Naive thymus-derived CD4-positive, alpha-beta T cell (primary cell): ENCODE measurements at regions not wholly inside any gene's neighbourhood (a gene's known extent, or its start where the extent isn't known, plus 50 kb on each side); places are given as distances from the start of the nearest gene placed in this dataset.

ENCODE experiments used
- ATAC-seq: fragments of 150-1000 bp; cut with Tn5 transposase; 2 replicates; pipeline ENCODE4 v1.10.0; 2021; ENCODE audit warnings: mild to moderate bottlenecking, moderate library complexity
- CTCF ChIA-PET: fragments of 350-600 bp; sonication (Branson Sonifier 250); formaldehyde crosslinking; loops from one replicate; lab custom pipeline; 2021; ENCODE audit warnings: antibody characterized with exemption; lab: Charles Lee
- POLR2A ChIA-PET: fragments of 350-600 bp; sonication (Branson Sonifier 250); formaldehyde crosslinking; loops from one replicate; lab custom pipeline; 2021; ENCODE audit warnings: antibody characterized with exemption, inconsistent platforms; lab: Charles Lee
- DNase-seq, 9 donors: peaks; one replicate each; pipeline versions ENCODE4 v3.0.0 to v3.0.0-alpha.2; 2020 to 2022; ENCODE audit warnings: mixed read lengths in 1 of 9
- H3K27ac ChIP-seq: one replicate; pipeline ENCODE4 v1.7.0; 2013; ENCODE audit warnings: mild to moderate bottlenecking, low read depth, low read length, moderate library complexity
- H3K27me3 ChIP-seq, 2 donors: one replicate each; pipeline ENCODE4 v1.7.0; 2013; ENCODE audit warnings: low read length in 2 of 2, mild to moderate bottlenecking in 2 of 2, moderate library complexity in 2 of 2; ENCODE audit not compliant: control insufficient read depth in 2 of 2, insufficient read depth in 2 of 2
- H3K36me3 ChIP-seq, 3 experiments: 1 replicate in 2 of 3; 2 replicates in 1 of 3; pipeline ENCODE4 v1.7.0; 2013; ENCODE audit warnings: low read length in 3 of 3, mild to moderate bottlenecking in 3 of 3, moderate library complexity in 1 of 3; ENCODE audit not compliant: insufficient read depth in 3 of 3, control insufficient read depth in 2 of 3
- H3K4me1 ChIP-seq, 2 donors: one replicate each; pipeline ENCODE4 v1.7.0; 2013; ENCODE audit warnings: low read length in 2 of 2, mild to moderate bottlenecking in 2 of 2, moderate library complexity in 1 of 2; ENCODE audit not compliant: control insufficient read depth in 2 of 2, insufficient read depth in 2 of 2
- H3K4me3 ChIP-seq: 2 replicates; pipeline ENCODE4 v1.7.0; 2013; ENCODE audit warnings: mild to moderate bottlenecking, low read length
- H3K9me3 ChIP-seq, 3 experiments: 1 replicate in 2 of 3; 2 replicates in 1 of 3; pipeline ENCODE4 v1.7.0; 2013; ENCODE audit warnings: low read length in 3 of 3; ENCODE audit not compliant: control insufficient read depth in 2 of 3
- H3K27ac Mint-ChIP-seq, 9 donors: one replicate each; pipeline ENCODE4 v1.8.0; 2020 to 2022; ENCODE audit warnings: mixed read lengths in 9 of 9, mild to moderate bottlenecking in 8 of 9, moderate library complexity in 5 of 9, inconsistent platforms in 2 of 9
- H3K27me3 Mint-ChIP-seq, 5 donors: one replicate each; pipeline ENCODE4 v1.8.0; 2021 to 2022; ENCODE audit warnings: mixed read lengths in 5 of 5, mild to moderate bottlenecking in 1 of 5
- H3K36me3 Mint-ChIP-seq, 5 donors: one replicate each; pipeline ENCODE4 v1.8.0; 2020 to 2022; ENCODE audit warnings: mixed read lengths in 5 of 5, mild to moderate bottlenecking in 3 of 5, inconsistent platforms in 1 of 5
- H3K4me1 Mint-ChIP-seq, 7 donors: one replicate each; pipeline ENCODE4 v1.8.0; 2020 to 2022; ENCODE audit warnings: mixed read lengths in 7 of 7, mild to moderate bottlenecking in 3 of 7, inconsistent platforms in 1 of 7
- H3K4me3 Mint-ChIP-seq, 10 donors: one replicate each; pipeline ENCODE4 v1.8.0; 2020 to 2022; ENCODE audit warnings: mild to moderate bottlenecking in 10 of 10, mixed read lengths in 10 of 10, moderate library complexity in 6 of 10, inconsistent platforms in 2 of 10
- H3K9me3 Mint-ChIP-seq, 11 donors: one replicate each; pipeline ENCODE4 v1.8.0; 2020 to 2022; ENCODE audit warnings: mixed read lengths in 11 of 11, mild to moderate bottlenecking in 4 of 11, inconsistent platforms in 1 of 11, moderate library complexity in 1 of 11
- intact Hi-C, 2 donors: fragments of 100-400 bp; cut with micrococcal nuclease; formaldehyde crosslinking; loops; one replicate each; pipeline ENCODE4 v1.15.1; 2023

DNA sequence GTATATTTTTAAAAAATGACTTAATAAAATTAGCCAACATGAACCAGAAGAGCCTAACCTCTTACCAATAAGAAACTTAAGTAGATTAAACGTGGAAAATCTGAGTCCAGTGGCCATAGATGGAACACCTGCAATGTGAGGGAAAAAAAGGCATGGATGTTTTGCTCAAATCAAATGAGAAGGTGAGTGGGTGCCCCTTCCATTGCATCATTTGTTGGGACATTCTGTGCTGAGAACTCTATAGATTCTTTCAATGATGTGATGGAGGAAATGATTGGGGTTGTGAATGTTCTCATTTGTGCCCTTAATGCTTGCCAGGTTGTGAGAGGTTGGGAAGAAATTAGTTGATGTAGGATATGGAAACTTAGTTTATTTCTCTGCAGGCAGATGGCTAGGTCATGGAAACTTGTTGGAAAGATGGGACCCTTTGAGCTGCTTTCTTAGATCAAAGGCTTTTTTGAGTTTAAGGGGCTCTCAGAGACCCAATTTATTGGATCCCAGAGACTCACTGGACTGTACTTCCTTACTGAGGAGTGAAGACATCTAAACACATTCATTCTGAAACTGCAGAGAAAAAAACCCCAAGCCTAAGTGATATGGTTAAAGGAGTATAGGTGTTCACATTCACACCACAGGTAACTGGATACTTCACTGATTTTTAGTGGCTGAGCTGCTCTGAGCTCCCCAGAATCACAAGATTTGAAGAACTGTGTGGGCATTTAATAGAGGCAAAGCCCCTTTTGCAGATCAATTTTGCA lies 95.9 kb downstream of the DACT1 start:
- Mint-ChIP-seq H3K27ac (no peak overlapping the region), H3K4me1 (peaks cover 0 to 6% (median 0%) of the 10 kb centered on the region in 7 donors), H3K9me3 (peaks cover 0 to 3% (median 0%) of the 10 kb centered on the region in 11 donors), H3K4me3 (no peak overlapping the region), H3K36me3 (no peaks in the 10 kb centered on the region), H3K27me3 (peaks cover 0 to 7% (median 0%) of the 10 kb centered on the region in 5 donors)
- Histone ChIP-seq H3K9me3 (no peaks in the 10 kb centered on the region), H3K27me3 (no peaks in the 10 kb centered on the region), H3K4me3 (no peak overlapping the region), H3K27ac (no peak overlapping the region), H3K4me1 (no peaks in the 10 kb centered on the region), H3K36me3 (no peaks in the 10 kb centered on the region)
- no peak for ATAC-seq
- no peak for DNase-seq
- intact Hi-C loops = no loop called here
- ChIA-PET POLR2A (no interaction called here), CTCF (no interaction called here)

DNA sequence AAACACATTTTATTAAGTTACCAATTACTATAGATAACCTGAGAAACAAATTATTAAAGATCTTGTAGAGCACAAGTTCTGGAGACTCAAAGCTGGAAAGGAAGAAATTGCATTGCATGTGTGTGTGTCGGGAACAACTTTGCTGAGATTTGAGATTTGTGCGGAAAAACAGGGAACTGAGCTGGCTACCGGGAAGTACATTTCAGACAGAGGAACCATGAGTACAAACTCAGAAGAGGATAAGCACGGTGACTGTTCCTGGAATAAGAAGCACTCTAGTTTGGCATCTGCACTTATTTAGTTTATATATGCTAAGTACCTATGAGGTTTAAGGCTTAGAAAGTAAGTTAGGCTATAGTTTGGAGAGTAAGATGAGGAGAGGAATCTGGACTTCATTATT lies 97.8 kb downstream of the DACT1 start:
- no peaks in the 10 kb centered on the region for H3K36me3 ChIP-seq
- H3K4me3 ChIP-seq = no peak overlapping the region
- no peaks in the 10 kb centered on the region for H3K27me3 ChIP-seq
- CTCF ChIA-PET = no interaction called here
- Mint-ChIP-seq H3K9me3 (peaks cover 0 to 3% (median 0%) of the 10 kb centered on the region in 11 donors), H3K4me1 (peaks cover 0 to 6% (median 0%) of the 10 kb centered on the region in 7 donors), H3K4me3 (no peak overlapping the region), H3K27me3 (peaks cover 0 to 7% (median 0%) of the 10 kb centered on the region in 5 donors), H3K27ac (no peak overlapping the region), H3K36me3 (no peaks in the 10 kb centered on the region)
- DNase-seq (no peak), ATAC-seq (no peak)
- no peak overlapping the region for H3K27ac ChIP-seq
- H3K4me1 ChIP-seq = no peaks in the 10 kb centered on the region
- POLR2A ChIA-PET = no interaction called here
- intact Hi-C loops = no loop called here
- H3K9me3 ChIP-seq = no peaks in the 10 kb centered on the region

DNA sequence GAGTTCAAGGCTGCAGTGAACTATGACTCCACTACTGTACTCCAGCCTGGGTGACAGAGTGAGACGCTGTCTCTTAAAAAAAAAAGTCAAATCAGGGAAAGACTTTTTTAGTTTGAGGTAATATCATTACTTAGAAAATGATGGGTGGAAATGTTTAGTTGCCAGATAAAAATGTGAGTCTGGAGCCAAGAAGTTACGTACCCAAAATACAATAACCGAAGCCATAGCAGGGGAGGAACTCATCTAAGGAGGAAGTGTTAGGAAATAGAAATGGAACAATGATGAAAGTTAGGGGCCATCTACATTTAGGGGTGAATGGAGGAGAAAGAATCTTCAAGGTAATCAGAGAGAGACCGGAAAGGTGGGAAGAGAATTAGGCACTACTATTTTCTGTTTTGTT lies 98.8 kb downstream of the DACT1 start:
- H3K9me3 ChIP-seq = no peaks in the 10 kb centered on the region
- H3K36me3 Mint-ChIP-seq = no peaks in the 10 kb centered on the region
- ATAC-seq (no peak), DNase-seq (no peak)
- no peak overlapping the region for H3K27ac ChIP-seq
- peak overlapping the region in 1 of 9 donors; percentile 52 for H3K27ac Mint-ChIP-seq
- H3K4me3 Mint-ChIP-seq = no peak overlapping the region
- intact Hi-C loops = no loop called here
- ChIA-PET CTCF (no interaction called here), POLR2A (no interaction called here)
- H3K4me3 ChIP-seq = no peak overlapping the region
- peaks cover 0 to 3% (median 0%) of the 10 kb centered on the region in 11 donors for H3K9me3 Mint-ChIP-seq
- H3K27me3 ChIP-seq = no peaks in the 10 kb centered on the region
- peaks cover 0 to 7% (median 2%) of the 10 kb centered on the region in 5 donors for H3K27me3 Mint-ChIP-seq
- peaks cover 0 to 5% (median 0%) of the 10 kb centered on the region in 7 donors for H3K4me1 Mint-ChIP-seq
- no peaks in the 10 kb centered on the region for H3K36me3 ChIP-seq
- no peaks in the 10 kb centered on the region for H3K4me1 ChIP-seq

DNA sequence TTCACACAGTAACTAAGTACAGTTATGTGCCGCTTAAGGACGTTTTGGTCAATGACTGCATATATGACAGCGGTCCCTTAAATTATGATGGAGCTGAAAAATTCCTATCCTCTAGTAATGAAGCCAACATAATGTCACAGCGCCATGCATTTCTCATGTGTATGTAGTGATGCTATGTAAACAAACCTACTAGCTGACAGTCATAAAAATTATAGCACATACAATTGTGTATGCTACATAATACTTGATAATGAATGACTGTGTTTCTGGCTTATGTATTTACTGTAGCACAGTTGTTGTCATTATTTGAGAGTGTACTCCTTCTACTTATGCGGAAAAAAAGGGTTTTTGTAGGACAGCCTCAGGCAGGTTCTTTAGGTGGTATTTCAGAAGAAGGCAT lies 99.7 kb downstream of the DACT1 start:
- Mint-ChIP-seq H3K4me3 (no peak overlapping the region), H3K36me3 (no peaks in the 10 kb centered on the region), H3K4me1 (peaks cover 0 to 5% (median 0%) of the 10 kb centered on the region in 7 donors), H3K27me3 (peaks cover 0 to 7% (median 2%) of the 10 kb centered on the region in 5 donors), H3K27ac (no peak overlapping the region), H3K9me3 (peaks cover 0 to 3% (median 0%) of the 10 kb centered on the region in 11 donors)
- DNase-seq = no peak
- no peak for ATAC-seq
- ChIA-PET POLR2A (no interaction called here), CTCF (interaction anchor here (0.6 kb wide), 1 partner anchor 430 kb away, joined by 3 read pairs; no protein-coding TSS in a partner anchor)
- Histone ChIP-seq H3K27me3 (no peaks in the 10 kb centered on the region), H3K9me3 (no peaks in the 10 kb centered on the region), H3K36me3 (no peaks in the 10 kb centered on the region), H3K4me1 (no peaks in the 10 kb centered on the region), H3K4me3 (no peak overlapping the region), H3K27ac (no peak overlapping the region)
- intact Hi-C loops = no loop called here

DNA sequence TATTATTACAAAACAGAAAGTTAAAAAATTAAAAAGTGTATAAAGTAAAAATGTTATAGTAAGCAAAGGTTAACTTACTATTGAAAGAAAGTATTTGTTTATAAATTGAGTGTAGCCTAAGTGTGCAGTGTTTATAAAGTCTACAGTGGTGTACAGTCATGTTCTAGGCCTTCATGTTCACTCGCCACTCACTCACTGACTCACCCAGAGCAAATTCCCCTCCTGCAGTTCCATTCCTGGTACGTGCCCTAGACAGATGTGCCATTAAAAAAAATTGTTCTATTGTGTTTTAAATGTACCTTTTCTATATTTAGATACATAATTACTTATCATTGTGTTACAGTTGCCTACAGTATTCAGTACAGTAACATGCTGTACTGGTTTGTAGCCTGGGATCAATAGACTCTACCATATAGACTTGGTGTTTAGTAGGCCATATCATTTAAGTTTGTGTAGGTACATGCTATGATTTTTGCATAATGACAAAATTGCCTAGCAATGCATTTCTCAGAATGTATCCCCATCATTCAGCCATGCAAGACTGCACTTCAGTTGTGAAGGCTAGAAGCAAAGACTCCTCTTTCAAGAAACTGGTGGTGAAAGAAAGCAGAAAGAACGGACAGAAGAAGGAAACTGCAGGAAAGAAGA lies 100.6 kb downstream of the DACT1 start:
- intact Hi-C loops = no loop called here
- POLR2A ChIA-PET = no interaction called here
- Mint-ChIP-seq H3K4me1 (peaks cover 0 to 5% (median 0%) of the 10 kb centered on the region in 7 donors), H3K4me3 (no peak overlapping the region), H3K27me3 (peaks cover 0 to 7% (median 2%) of the 10 kb centered on the region in 5 donors), H3K9me3 (peaks cover 0 to 3% (median 0%) of the 10 kb centered on the region in 11 donors), H3K36me3 (no peaks in the 10 kb centered on the region), H3K27ac (no peak overlapping the region)
- Histone ChIP-seq H3K27ac (no peak overlapping the region), H3K4me1 (no peaks in the 10 kb centered on the region), H3K9me3 (no peaks in the 10 kb centered on the region), H3K27me3 (no peaks in the 10 kb centered on the region), H3K4me3 (no peak overlapping the region), H3K36me3 (no peaks in the 10 kb centered on the region)
- no peak for DNase-seq
- no peak for ATAC-seq
- CTCF ChIA-PET = interaction anchor here (0.6 kb wide), 1 partner anchor 429 kb away, joined by 3 read pairs; no protein-coding TSS in a partner anchor

DNA sequence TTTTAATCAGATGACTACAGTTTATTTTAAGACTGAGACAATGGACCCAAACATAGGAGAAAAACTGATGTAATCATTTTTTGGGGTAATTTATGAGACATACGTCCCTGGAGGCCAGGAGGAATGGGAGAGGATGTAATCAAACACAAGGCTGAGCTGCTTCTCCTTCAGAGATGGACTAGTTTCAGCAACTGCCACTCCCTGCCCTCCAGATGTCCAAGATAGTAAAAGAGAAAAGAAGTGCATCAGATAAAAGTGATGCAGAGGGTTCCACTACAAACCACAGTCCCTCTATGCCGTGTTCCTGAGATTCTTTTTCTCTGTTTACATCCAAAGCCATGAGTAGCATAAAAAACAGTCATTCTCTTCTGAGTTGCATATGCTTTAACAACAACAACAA lies 101.1 kb downstream of the DACT1 start:
- peaks cover 0 to 3% (median 0%) of the 10 kb centered on the region in 11 donors for H3K9me3 Mint-ChIP-seq
- DNase-seq = no peak
- H3K4me1 Mint-ChIP-seq = peaks cover 0 to 4% (median 0%) of the 10 kb centered on the region in 7 donors
- H3K27me3 Mint-ChIP-seq = peaks cover 0 to 7% (median 2%) of the 10 kb centered on the region in 5 donors
- no peaks in the 10 kb centered on the region for H3K36me3 ChIP-seq
- POLR2A ChIA-PET = no interaction called here
- intact Hi-C loops = no loop called here
- H3K27ac ChIP-seq = no peak overlapping the region
- no peaks in the 10 kb centered on the region for H3K27me3 ChIP-seq
- CTCF ChIA-PET = no interaction called here
- ATAC-seq = no peak
- H3K27ac Mint-ChIP-seq = no peak overlapping the region
- no peak overlapping the region for H3K4me3 ChIP-seq
- H3K4me3 Mint-ChIP-seq = no peak overlapping the region
- H3K9me3 ChIP-seq = no peaks in the 10 kb centered on the region
- no peaks in the 10 kb centered on the region for H3K36me3 Mint-ChIP-seq
- no peaks in the 10 kb centered on the region for H3K4me1 ChIP-seq
